Activated CD4-positive, alpha-beta T cell treated with anti-CD3 and anti-CD28 coated beads, Interleukin-2, amount 10 ng/mL, durations not matched to agents 24 days and 14 days (primary cell): ENCODE measurements at regions not wholly inside any gene's neighbourhood (a gene's known extent, or its start where the extent isn't known, plus 50 kb on each side); places are given as distances from the start of the nearest gene placed in this dataset.

Experiments used
- DNase-seq: peaks from one replicate; pipeline ENCODE4 v3.0.0; 2022
- H3K27ac Mint-ChIP-seq: one replicate; pipeline ENCODE4 v1.8.0; 2022; ENCODE audit warnings: mild to moderate bottlenecking, mixed read lengths
- H3K27me3 Mint-ChIP-seq: one replicate; pipeline ENCODE4 v1.8.0; 2022; ENCODE audit warnings: mixed read lengths
- H3K36me3 Mint-ChIP-seq: one replicate; pipeline ENCODE4 v1.8.0; 2022; ENCODE audit warnings: low read depth, mild to moderate bottlenecking, mixed read lengths
- H3K4me1 Mint-ChIP-seq: one replicate; pipeline ENCODE4 v1.8.0; 2021; ENCODE audit warnings: mixed read lengths
- H3K4me3 Mint-ChIP-seq: one replicate; pipeline ENCODE4 v1.8.0; 2022; ENCODE audit warnings: mild to moderate bottlenecking, moderate library complexity, mixed read lengths
- H3K9me3 Mint-ChIP-seq: one replicate; pipeline ENCODE4 v1.8.0; 2021; ENCODE audit warnings: mixed read lengths
- intact Hi-C: fragments of 100-400 bp; cut with micrococcal nuclease; formaldehyde crosslinking; loops from one replicate; pipeline ENCODE4 v1.15.1; 2023

- DNase-seq: no peak
- H3K9me3 Mint-ChIP-seq: no peaks in the 10 kb centered on the region
- peaks cover 15% of the 10 kb centered on the region for H3K4me1 Mint-ChIP-seq
- peaks cover 19% of the 10 kb centered on the region for H3K36me3 Mint-ChIP-seq
- H3K27me3 Mint-ChIP-seq: no peaks in the 10 kb centered on the region
- intact Hi-C loops: no loop called here
- H3K27ac Mint-ChIP-seq: no peak overlapping the region
- no peak overlapping the region for H3K4me3 Mint-ChIP-seq
Measured at GRCh38 chr22:40121461-40121860, 56.3 kb upstream of the TNRC6B start.

- no peak for DNase-seq
- no peak overlapping the region for H3K4me3 Mint-ChIP-seq
- no peaks in the 10 kb centered on the region for H3K9me3 Mint-ChIP-seq
- intact Hi-C loops: no loop called here
- no peaks in the 10 kb centered on the region for H3K27me3 Mint-ChIP-seq
- peaks cover 23% of the 10 kb centered on the region for H3K36me3 Mint-ChIP-seq
- H3K27ac Mint-ChIP-seq: peak overlapping the region; percentile 10
- peaks cover 14% of the 10 kb centered on the region for H3K4me1 Mint-ChIP-seq
Measured at GRCh38 chr22:40122792-40123191, 54.9 kb upstream of the TNRC6B start.

- H3K9me3 Mint-ChIP-seq: no peaks in the 10 kb centered on the region
- no peak overlapping the region for H3K4me3 Mint-ChIP-seq
- H3K36me3 Mint-ChIP-seq: peaks cover 21% of the 10 kb centered on the region
- intact Hi-C loops: no loop called here
- DNase-seq: no peak
- peaks cover 16% of the 10 kb centered on the region for H3K4me1 Mint-ChIP-seq
- no peaks in the 10 kb centered on the region for H3K27me3 Mint-ChIP-seq
- no peak overlapping the region for H3K27ac Mint-ChIP-seq
Measured at GRCh38 chr22:40123387-40123786, 54.3 kb upstream of the TNRC6B start.
